GM18511 (cell line): ENCODE measurements at regions not wholly inside any gene's neighbourhood (a gene's known extent, or its start where the extent isn't known, plus 50 kb on each side); places are given as distances from the start of the nearest gene placed in this dataset.
A peak's percentile ranks its signal among the peaks of the same experiment; 100 is the strongest.

Experiments
- ATAC-seq: cut with Tn5 transposase; IDR thresholded peaks from one replicate; pipeline ENCODE4 v1.9.1; 2021; ENCODE audit warnings: mild to moderate bottlenecking, moderate library complexity; ENCODE audit not compliant: unreplicated experiment

DNA sequence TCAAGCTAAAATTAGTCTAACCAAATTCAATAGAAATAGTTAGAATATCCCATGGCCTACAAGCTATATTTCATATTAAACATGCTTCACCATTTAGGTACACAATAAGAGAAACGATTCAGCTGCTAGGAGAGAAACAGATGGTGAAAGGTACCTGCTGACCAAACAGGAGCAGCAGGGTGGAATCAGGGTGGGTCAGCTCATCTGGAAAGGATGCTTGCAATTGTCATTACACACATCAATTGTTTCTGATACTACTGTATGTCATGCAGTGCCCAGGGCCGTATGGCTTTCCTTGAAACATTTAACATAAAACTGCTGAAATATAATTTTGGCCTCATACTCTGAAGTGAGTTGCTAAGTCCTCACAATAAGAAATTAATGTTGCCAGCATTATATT is 776.0 kb downstream of the DACH1 start:
- no peak for ATAC-seq

DNA sequence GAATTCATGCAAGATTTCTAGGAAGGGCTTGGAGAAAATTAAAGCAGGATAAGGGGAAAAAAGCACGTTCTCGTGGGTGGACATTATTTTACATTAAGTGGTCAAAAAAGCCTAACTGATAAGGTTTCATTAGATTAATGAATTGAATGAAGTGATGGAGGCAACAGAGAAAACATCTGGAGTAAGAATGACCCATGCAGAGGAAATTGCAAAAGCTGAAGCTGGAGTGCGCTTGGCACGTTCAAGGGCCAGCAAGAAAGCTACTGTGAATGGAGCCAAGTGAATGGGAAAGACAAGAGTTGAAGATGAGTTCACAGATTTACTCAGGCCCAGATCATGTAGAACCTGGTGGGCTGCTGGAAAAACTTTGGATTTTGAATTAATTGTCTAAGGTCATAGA is 777.9 kb downstream of the DACH1 start:
- no peak for ATAC-seq

DNA sequence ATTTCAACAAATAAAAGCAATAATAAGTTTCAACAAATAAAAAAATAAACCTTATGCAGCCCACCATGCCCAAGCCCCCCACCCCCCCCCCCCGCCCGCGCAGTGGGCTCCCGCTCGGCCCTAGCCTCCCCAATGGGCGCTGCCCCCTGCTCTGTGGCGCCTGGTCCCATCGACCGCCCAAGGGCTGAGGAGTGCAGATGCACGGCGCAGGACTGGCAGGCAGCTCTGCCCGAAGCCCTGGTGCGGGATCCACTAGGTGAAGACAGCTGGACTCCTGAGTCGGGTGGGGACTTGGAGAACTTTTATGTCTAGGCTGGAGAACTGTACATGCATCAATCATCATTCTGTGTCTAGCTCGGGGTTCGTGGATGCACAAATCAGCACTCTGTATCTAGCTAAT is 779.6 kb downstream of the DACH1 start:
- no peak for ATAC-seq

GRCh38 chr13:71087006-71087405 is 780.0 kb downstream of the DACH1 start:
- no peak for ATAC-seq

- no peak for ATAC-seq
These were observed 784.4 kb downstream of the DACH1 start for GRCh38 chr13:71082631-71083030.

GRCh38 chr13:71079638-71080037 is 787.4 kb downstream of the DACH1 start:
- ATAC-seq: no peak

- no peak for ATAC-seq
These were observed 799.0 kb downstream of the DACH1 start for GRCh38 chr13:71068041-71068440.

DNA sequence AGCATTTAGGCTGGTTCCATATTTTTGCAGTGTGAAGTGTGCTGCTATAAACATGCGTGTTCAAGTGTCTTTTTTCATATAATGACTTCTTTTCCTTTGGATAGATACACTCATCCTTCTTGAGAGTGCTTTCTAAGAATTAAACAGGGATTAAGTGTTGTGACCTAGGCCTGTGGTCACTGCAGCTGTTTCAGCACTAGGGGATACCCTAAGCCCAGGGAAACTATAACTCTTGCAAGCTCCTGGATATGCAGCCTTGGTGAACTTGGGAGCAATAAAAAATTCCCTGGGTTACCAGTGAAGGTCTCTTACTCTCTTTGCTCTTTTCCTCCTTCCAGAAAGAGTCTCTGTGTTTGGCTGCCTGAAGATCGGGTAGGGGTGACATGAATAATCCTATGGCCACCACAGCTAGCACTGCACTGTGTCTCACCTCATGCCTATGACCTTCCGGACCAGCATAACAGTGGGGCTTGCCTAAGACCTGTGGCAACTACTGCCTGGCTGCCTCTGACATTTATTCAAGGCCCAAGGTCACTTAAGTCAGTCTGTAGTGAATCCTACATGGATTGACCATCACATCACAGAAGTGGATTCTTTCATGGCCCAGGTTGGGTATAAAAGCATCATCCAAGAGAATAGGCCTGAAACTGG is 799.7 kb downstream of the DACH1 start:
- ATAC-seq: no peak

DNA sequence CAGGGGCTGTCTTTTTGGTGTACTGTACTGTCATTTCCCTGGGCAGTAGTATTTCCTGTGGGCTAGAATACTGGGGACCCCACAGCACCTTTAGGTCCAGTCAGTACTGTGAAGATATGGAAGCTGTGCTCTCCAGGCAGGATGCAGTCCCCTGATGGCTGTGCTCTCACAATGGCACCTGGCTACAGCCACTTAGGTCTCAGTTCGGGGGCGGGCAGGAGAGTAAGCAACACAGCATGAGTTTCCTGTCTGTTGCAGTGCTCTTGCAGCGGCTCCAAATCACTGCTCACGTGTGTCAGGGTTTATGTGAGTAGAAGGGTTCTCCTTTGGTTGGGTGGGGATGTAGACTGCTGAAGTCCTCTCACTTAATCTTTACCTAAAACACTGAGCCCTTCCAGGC is 810.4 kb downstream of the DACH1 start:
- no peak for ATAC-seq

DNA sequence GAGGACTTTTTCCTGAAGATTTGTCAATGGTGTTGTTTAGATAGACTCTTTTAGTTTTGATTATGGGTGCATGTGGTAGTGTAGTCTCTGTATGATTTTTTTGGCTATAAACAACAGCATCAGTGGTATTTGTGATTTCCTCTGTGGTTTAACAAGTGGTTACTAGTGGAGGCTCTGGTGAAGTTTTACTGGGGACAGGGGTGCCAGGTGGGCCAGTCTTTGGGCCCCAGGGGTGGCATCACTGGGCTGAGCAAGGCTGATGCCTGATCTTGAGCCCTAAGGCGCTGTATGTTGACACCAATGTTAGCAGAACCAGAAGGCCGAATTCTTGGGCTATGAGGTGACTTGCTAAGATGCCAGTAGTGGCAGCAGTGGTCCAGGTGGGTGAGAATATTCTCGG is 811.4 kb downstream of the DACH1 start:
- ATAC-seq: no peak

DNA sequence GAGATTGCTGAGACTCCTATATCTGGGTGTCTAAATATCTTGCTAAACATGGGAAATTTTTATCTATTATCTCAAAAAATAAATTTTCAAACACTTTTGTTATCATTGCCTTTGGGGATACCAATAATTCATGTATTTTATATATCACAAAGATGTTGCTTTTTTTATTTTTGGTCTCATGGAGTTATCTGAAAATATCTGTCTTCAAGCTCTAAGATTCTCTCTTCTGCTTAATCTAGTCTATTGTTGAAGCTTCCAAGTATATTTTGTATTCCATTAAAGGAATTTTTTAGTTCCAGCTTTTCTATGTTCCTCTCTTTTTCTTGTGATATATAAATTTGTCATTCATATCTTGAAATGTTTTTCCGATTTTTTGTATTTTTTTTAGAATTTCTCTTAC is 812.0 kb downstream of the DACH1 start:
- ATAC-seq: no peak

DNA sequence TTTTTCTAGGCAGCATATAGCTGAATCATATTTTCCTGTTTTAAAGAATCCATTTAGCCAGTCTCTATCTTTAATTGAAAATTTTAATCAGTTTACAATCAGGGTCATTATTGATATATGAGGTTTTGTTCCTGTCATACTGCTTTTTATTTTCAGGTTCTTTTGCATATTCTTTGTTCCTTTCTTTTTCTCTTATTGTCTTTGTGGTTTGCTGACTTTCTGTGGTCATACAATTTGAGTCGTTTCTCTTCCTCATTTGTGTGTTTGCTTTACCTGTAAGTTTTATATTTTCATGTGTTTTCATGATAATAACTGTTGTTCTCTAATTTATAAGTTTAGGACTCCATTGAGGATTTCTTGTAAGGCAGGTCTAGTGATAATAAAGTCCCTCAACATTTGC is 812.6 kb downstream of the DACH1 start:
- ATAC-seq: peak; percentile 70

DNA sequence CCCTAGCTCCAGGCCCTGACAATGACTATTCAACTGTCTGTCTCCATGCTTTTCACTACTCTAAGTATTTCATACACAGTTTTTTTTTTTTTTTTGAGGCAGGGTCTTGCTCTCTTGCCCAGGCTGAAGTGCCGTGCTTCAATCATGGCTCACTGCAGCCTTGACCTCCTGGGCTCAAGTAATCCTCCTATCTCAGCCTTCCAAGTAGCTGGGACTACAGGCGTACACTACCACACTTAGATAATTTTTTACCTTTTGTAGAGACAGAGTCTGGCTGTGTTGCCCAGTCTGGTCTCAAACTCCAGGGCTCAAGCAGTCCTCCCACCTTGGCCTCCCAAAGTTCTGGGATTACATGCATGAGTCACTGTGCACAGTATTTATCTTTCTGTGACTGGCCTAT is 815.4 kb downstream of the DACH1 start:
- ATAC-seq: no peak

DNA sequence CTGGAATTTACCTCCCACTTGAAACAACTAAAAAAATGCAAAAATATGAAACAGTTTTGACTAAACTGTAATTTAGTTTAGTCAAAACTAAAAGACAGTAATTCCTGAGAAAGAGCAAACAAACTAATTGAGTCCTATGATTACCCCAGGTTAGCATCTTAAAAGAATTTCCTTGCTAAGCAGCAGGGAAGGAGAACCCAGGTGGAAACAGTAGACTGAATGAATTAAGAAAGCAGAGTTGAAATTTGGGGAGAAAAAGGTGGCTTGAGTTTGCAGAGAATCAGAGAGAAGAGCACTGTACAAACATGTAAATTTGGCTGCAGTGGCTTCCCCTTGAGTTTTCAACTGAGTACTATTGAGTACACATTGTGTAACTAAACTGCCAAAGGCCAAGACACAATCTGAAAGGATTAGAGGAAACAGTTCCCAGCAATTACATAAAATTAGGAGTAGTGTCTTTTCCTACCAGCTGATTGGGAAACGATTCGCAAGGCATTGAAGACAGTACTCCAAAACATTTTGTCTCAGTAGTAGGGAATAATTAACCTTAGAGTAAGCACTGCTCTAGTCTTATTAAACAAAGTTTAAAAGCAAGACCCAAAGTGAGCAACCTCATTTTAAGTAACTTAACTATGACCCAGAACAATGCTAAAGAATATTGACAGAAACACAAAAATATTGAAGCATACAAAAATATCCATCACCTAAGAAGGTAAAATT is 820.5 kb downstream of the DACH1 start:
- no peak for ATAC-seq

DNA sequence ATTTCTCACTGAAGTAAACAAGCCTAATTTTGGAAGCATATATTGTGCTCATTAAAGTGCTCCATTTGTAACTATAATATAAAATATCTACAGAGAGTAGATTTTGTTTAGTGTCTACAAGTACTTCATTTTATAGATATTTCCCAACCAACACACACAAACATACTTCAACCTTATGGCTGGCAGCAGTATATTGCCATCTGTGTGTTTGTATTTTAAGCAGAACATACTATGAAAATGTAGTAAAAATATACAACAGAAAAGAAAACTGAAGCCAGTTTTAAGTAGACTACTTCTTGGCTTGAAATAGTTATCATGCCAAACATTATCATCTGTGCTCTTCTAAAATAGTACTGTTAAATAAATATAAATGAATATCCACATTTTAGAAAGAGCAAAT is 821.9 kb downstream of the DACH1 start:
- no peak for ATAC-seq

GRCh38 chr13:71039440-71039839 is 827.6 kb downstream of the DACH1 start:
- ATAC-seq: no peak

- ATAC-seq: no peak
These were observed 833.0 kb downstream of the DACH1 start for GRCh38 chr13:71034018-71034417.

DNA sequence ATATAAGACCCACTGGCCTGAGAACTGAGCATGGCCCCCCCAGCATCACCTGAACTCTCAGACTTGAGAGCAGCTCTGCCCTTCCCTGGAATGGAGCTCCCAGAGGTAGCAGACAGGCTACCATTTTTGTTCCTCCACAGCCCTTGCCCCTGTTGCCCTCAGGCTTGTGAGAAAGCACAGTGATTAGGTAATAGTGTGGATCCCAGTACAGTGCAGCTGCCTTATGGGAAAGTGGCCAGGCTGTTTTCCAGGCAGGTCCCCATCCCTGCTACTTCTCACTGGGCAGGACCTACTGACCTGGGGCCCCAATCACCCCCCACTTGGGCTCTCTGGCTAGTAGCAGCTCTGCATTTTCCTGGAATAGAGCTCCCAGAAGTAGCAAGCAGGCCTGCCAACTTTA is 834.0 kb downstream of the DACH1 start:
- ATAC-seq: no peak

- ATAC-seq: no peak
These were observed 836.2 kb downstream of the DACH1 start for GRCh38 chr13:71030784-71031183.

GRCh38 chr13:71028884-71029283 is 838.1 kb downstream of the DACH1 start:
- no peak for ATAC-seq

- no peak for ATAC-seq
These were observed 845.1 kb downstream of the DACH1 start for GRCh38 chr13:71021825-71022422.

DNA sequence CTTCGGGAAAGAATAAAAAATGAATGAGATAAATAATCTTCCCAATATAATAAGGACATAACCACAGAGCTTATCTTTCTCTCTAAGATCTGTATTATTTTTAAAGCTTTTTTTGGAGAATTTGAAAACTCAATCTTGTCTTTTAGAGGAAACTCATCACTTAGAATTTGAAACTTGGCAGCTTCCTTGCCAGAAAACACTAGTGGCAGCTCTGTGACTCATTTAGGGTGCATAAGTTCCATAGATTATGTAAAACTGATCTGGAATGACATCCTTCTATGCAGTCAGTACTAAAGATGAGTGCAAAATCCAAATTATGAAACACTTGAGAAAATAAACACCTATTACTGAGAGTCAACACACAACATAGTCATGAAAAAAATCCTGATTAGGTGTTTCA is 848.0 kb downstream of the DACH1 start:
- no peak for ATAC-seq
